Muscle of leg (tissue), 3 donors: ENCODE measurements at regions not wholly inside any gene's neighbourhood (a gene's known extent, or its start where the extent isn't known, plus 50 kb on each side); places are given as distances from the start of the nearest gene placed in this dataset.

Experiments used
- DNase-seq: peaks from one replicate; pipeline ENCODE4 v3.0.0; 2013
- H3K27ac ChIP-seq: one replicate; pipeline ENCODE4 v1.5.1; 2013; ENCODE audit warnings: mild to moderate bottlenecking, low read length, control low read depth
- H3K27me3 ChIP-seq: one replicate; pipeline ENCODE4 v1.6.1; 2013; ENCODE audit warnings: low read length; ENCODE audit not compliant: control insufficient read depth, insufficient read depth
- H3K36me3 ChIP-seq: one replicate; pipeline ENCODE4 v1.6.1; 2013; ENCODE audit warnings: low read length; ENCODE audit not compliant: control insufficient read depth, insufficient read depth
- H3K4me1 ChIP-seq: one replicate; pipeline ENCODE4 v1.6.1; 2013; ENCODE audit warnings: low read length; ENCODE audit not compliant: control insufficient read depth, insufficient read depth
- H3K4me3 ChIP-seq: one replicate; pipeline ENCODE4 v1.5.1; 2013; ENCODE audit warnings: low read length, control low read depth
- H3K9me3 ChIP-seq: replicated peaks from 2 replicates; pipeline ENCODE4 v1.6.1; 2013; ENCODE audit warnings: low read depth, low read length; ENCODE audit not compliant: control insufficient read depth
- WGBS: methylation state at CpG from one replicate; pipeline ENCODE4 v1.1.5; 2013; ENCODE audit warnings: missing lambda C conversion rate; ENCODE audit not compliant: insufficient coverage; 5-methylcytosine and 5-hydroxymethylcytosine counted together

- no peaks in the 10 kb centered on the region for H3K9me3 ChIP-seq
- no peaks in the 10 kb centered on the region for H3K27me3 ChIP-seq
- H3K4me1 ChIP-seq = no peaks in the 10 kb centered on the region
- no peak for DNase-seq
- H3K4me3 ChIP-seq = no peak overlapping the region
- WGBS = 77% methylated on average over 3 of the region's 5 CpGs
- H3K27ac ChIP-seq = no peak overlapping the region
- no peaks in the 10 kb centered on the region for H3K36me3 ChIP-seq
Measured at GRCh38 chr10:111962951-111963350, 220.6 kb downstream of the GPAM start.

DNA sequence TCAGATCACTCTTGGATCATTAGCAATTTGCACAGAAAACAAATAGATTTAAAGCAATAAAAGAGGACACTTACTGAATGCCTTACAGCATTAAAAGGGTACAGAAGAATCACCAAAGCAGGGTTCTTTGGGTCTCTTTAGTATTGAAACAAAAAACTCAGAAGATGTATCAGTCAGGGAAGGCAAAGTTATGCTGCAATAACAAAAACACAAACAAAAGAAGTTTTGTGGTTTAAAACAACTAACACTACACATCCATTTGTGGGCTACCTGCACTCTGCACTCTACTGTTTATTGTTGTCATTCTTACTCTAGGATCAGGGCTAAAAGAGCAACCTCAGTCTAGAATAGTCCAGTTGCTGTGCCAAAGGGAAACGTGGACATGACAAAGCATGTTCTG is 216.4 kb downstream of the GPAM start:
- Histone ChIP-seq H3K36me3 (no peaks in the 10 kb centered on the region), H3K4me3 (no peak overlapping the region), H3K27me3 (no peaks in the 10 kb centered on the region), H3K27ac (no peak overlapping the region), H3K4me1 (no peaks in the 10 kb centered on the region), H3K9me3 (no peaks in the 10 kb centered on the region)
- WGBS = no CpG with 5 or more reads among the region's 1 CpG
- DNase-seq = no peak

GRCh38 chr10:111967547-111967946 is 216.0 kb downstream of the GPAM start:
- DNase-seq = no peak
- Histone ChIP-seq H3K36me3 (no peaks in the 10 kb centered on the region), H3K27ac (no peak overlapping the region), H3K4me3 (no peak overlapping the region), H3K4me1 (no peaks in the 10 kb centered on the region), H3K9me3 (no peaks in the 10 kb centered on the region), H3K27me3 (no peaks in the 10 kb centered on the region)
- no CpG with 5 or more reads among the region's 2 CpGs for WGBS

GRCh38 chr10:111968647-111969046 is 214.9 kb downstream of the GPAM start:
- DNase-seq = no peak
- Histone ChIP-seq H3K36me3 (no peaks in the 10 kb centered on the region), H3K4me3 (no peak overlapping the region), H3K27ac (no peak overlapping the region), H3K27me3 (no peaks in the 10 kb centered on the region), H3K9me3 (no peaks in the 10 kb centered on the region), H3K4me1 (no peaks in the 10 kb centered on the region)
- 86% methylated on average over 1 of the region's 3 CpGs for WGBS

DNA sequence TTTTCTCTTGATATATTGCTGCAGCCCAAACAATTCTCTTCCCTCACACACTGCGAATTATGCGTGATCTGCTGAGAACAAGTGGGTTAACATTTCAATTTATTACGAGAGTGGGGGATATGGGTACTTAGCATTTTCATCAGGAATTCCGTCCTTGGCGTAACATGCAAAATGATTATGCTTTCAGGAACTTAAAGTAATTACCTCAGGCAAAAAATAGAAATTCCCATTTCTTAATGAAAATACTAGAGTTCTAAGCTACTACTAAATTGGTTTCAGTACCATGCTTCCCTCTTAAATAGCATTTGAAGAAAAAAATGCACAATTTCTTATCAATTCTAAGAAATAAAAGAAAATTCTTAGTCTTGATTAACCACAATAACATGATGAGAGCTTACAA is 213.5 kb downstream of the GPAM start:
- Histone ChIP-seq H3K4me3 (no peak overlapping the region), H3K9me3 (no peaks in the 10 kb centered on the region), H3K4me1 (no peaks in the 10 kb centered on the region), H3K27ac (no peak overlapping the region), H3K36me3 (no peaks in the 10 kb centered on the region), H3K27me3 (no peaks in the 10 kb centered on the region)
- DNase-seq = no peak
- no CpG with 5 or more reads among the region's 5 CpGs for WGBS

- Histone ChIP-seq H3K36me3 (no peaks in the 10 kb centered on the region), H3K9me3 (no peaks in the 10 kb centered on the region), H3K27ac (no peak overlapping the region), H3K27me3 (no peaks in the 10 kb centered on the region), H3K4me3 (no peak overlapping the region), H3K4me1 (no peaks in the 10 kb centered on the region)
- WGBS = no CpG with 5 or more reads among the region's 5 CpGs
- no peak for DNase-seq
Measured at GRCh38 chr10:111972109-111972508, 211.5 kb downstream of the GPAM start.

- Histone ChIP-seq H3K4me1 (no peaks in the 10 kb centered on the region), H3K9me3 (no peaks in the 10 kb centered on the region), H3K27ac (no peak overlapping the region), H3K4me3 (no peak overlapping the region), H3K27me3 (no peaks in the 10 kb centered on the region), H3K36me3 (no peaks in the 10 kb centered on the region)
- no CpG with 5 or more reads among the region's 2 CpGs for WGBS
- no peak for DNase-seq
Measured at GRCh38 chr10:111973306-111973705, 210.3 kb downstream of the GPAM start.

- no CpG with 5 or more reads among the region's 1 CpG for WGBS
- Histone ChIP-seq H3K27ac (no peak overlapping the region), H3K9me3 (no peaks in the 10 kb centered on the region), H3K4me3 (no peak overlapping the region), H3K27me3 (no peaks in the 10 kb centered on the region), H3K4me1 (no peaks in the 10 kb centered on the region), H3K36me3 (no peaks in the 10 kb centered on the region)
- no peak for DNase-seq
Measured at GRCh38 chr10:111973826-111974225, 209.7 kb downstream of the GPAM start.

GRCh38 chr10:111974325-111974724 is 209.2 kb downstream of the GPAM start:
- Histone ChIP-seq H3K4me3 (no peak overlapping the region), H3K27me3 (no peaks in the 10 kb centered on the region), H3K9me3 (no peaks in the 10 kb centered on the region), H3K27ac (no peak overlapping the region), H3K4me1 (no peaks in the 10 kb centered on the region), H3K36me3 (no peaks in the 10 kb centered on the region)
- WGBS = 57% methylated on average over 3 of the region's 4 CpGs
- no peak for DNase-seq

DNA sequence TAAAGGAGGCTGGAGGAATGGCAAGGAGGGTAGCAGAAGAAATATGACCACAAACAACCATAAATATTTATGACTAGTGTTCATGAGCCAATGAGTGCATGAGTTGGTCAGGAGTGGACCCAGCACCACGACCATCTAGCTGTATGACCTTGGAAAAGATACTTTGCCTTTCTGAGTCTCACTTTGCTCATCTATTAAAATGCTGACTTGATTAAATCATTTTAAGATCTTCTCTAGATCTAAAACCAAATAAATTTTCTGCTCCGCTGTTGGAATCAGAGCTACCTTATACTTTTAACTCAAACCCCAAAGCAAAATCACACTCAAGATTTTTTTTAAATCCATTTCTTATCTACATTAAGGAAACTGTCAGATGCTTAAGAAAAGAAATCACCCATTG is 207.0 kb downstream of the GPAM start:
- no peak for DNase-seq
- Histone ChIP-seq H3K27ac (no peak overlapping the region), H3K27me3 (no peaks in the 10 kb centered on the region), H3K36me3 (no peaks in the 10 kb centered on the region), H3K9me3 (no peaks in the 10 kb centered on the region), H3K4me3 (no peak overlapping the region), H3K4me1 (no peaks in the 10 kb centered on the region)
- WGBS = 83% methylated on average over 1 of the region's 2 CpGs

DNA sequence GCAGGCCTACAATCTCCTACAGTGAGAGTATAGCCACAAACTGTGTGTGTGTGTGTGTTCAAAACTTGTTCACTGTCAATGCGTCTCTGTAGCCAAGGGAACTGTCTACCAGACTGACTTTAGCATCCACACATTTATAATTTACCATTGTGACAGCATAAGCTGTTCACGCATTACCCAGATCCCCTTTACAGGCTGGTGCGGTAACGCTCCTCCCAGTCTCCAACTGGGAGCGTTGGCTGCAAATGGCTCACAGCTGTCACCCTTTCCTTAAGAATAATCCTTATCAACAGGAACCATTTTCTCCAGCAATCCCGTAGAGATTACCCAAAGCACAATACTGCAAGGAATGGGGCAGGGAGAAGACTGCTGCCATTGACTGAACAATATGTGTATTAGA is 199.5 kb downstream of the GPAM start:
- no peak for DNase-seq
- H3K4me1 ChIP-seq = no peaks in the 10 kb centered on the region
- no peak overlapping the region for H3K27ac ChIP-seq
- no peaks in the 10 kb centered on the region for H3K9me3 ChIP-seq
- H3K4me3 ChIP-seq = no peak overlapping the region
- H3K27me3 ChIP-seq = no peaks in the 10 kb centered on the region
- 59% methylated on average over 4 of the region's 6 CpGs for WGBS
- H3K36me3 ChIP-seq = no peaks in the 10 kb centered on the region
